G401.6 (cell line): ENCODE measurements at regions not wholly inside any gene's neighbourhood (a gene's known extent, or its start where the extent isn't known, plus 50 kb on each side); places are given as distances from the start of the nearest gene placed in this dataset.

ENCODE experiments used
- FAIRE-seq: peaks from 2 replicates; lab custom pipeline; 2012; peaks lifted over from hg19 to GRCh38; lab: Jason Lieb, UNC

- FAIRE-seq: no peak
These were observed 162.9 kb upstream of the PDZRN3 start for GRCh38 chr3:73787620-73788019.

DNA sequence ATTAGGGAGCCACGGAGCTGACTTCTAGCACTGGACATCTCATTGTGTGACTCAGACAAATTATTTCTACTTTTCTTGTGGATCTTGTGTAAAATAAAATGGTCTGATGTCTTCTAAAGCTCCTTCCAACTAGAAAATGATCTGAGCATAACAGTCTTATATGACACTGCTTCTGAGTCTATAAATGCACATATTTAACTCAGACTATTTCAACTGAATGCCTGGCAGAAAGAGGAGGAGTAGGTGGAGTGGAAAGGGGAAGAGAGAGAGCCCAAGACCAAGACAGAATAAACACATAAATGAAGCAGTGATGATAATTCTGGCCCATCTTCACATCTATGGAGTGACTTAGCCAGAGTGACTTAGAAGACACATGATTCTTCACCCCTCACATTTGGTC is 162.3 kb upstream of the PDZRN3 start:
- FAIRE-seq: no peak

DNA sequence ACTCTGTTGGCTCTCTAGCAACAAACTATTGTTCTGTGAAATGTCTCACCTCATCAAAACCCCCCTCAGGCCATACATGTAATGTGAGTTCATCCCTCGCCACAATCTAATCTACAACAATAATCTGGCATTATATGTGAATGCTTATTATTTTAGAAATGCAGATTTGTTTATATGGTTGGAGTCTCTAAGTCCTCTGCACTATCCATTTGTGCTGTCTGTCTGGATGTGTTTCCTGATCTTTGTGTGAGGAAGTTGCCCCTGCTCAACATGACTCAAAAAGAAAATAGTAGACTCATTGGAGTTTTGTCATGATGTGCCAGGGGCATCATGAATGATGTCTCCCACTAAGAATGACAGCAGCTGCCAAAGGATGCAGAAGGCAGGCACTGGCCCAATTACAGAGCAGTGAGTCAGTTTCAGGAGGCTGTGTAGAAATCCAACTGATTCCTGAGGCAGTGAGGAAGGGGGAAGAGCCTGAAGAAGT is 161.6 kb upstream of the PDZRN3 start:
- no peak for FAIRE-seq

- no peak for FAIRE-seq
These were observed 160.1 kb upstream of the PDZRN3 start for GRCh38 chr3:73784686-73785392.

DNA sequence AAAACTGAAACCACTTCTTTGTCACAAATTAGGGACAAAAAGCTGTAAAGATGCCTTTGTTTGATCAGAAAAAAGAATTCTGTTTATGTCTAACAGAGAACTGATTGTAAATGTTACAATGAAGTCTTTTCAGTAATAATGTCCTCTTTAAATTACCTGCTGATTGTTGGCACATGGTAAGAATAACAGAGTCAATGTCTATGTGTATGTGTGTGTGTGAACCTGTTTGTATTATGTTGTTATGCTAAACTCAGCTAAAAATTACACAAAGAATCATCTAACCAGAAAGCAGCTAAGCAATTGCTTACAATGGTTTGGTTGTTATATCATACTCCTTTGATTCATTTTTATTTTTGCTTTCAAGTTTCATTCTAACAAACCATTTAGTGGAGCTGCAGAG is 159.1 kb upstream of the PDZRN3 start:
- FAIRE-seq: no peak

- no peak for FAIRE-seq
These were observed 156.8 kb upstream of the PDZRN3 start for GRCh38 chr3:73781541-73781940.

- no peak for FAIRE-seq
These were observed 149.9 kb upstream of the PDZRN3 start for GRCh38 chr3:73774645-73775044.

- FAIRE-seq: no peak
These were observed 148.5 kb upstream of the PDZRN3 start for GRCh38 chr3:73773233-73773632.

DNA sequence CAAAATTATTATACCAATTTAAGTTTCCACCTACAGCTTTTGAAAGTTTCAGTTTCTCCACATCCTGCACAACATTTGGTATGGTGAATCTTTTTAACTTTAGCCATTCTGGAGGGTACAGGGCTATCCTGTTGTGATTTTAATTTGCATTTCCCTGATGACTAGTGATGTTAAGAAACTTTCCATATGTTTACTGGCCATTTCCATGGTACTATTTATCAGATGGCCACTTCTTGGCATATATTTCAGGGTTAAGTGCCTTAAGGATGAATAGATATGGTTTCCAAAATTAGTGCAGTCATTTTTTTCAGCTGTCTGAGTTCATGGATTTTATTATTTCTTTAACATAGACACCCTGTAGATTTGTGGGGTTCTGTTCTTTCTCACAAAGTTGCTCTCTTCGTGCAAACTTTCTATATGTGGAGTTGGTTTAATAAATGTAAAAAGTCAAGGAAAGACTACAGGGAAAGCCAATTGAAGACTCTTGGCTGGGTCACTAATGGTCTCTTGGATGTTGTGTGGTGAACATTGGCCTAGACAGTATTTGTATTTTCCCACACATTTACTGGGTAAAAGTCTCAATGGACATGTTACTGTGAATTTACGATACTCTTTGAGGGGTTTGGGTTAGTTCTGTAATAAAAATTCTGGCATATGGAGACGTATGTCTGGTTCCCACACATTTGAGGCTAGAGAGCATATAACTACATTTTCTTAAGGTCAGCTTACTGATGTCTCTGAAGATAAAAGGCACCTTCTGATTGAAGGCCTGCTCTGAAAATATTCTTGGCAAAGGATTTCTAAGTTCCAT is 147.5 kb upstream of the PDZRN3 start:
- no peak for FAIRE-seq

DNA sequence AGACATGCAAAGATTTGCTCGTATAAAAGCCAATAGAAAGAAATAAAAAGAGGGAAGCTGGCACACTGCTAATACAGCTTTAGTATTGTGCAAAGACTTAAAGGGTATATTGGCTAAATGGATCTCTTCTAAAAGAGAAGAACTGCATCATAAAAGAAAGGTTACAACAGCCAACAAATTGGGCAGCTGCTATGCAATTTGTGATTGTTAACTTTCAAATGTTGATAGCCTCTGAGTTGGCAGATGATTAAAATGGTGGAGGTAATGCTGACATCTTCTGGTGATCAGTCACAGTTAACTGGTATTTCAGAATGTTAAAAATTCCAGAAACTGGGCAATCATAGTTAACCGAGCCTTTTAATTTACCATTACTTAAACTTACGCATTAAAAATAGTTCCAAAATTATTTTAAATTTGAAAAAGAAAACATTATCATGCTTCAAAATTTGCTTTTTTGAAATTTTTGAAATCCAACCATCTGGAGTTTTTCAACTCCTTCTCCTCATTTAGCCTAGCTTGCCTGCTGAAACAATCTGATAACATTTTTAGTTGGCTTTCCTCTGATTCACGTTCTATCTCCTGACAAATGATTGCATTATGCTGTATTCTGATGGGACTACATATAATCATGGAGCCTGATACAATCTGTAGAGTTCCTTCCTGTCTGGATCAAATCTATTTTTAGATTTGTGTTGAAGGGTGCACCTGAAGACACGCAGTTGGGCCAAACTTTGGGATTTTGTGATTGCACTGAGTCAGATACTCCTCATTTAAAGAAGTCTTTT is 144.0 kb upstream of the PDZRN3 start:
- no peak for FAIRE-seq

- FAIRE-seq: no peak
These were observed 142.0 kb upstream of the PDZRN3 start for GRCh38 chr3:73766599-73767381.

DNA sequence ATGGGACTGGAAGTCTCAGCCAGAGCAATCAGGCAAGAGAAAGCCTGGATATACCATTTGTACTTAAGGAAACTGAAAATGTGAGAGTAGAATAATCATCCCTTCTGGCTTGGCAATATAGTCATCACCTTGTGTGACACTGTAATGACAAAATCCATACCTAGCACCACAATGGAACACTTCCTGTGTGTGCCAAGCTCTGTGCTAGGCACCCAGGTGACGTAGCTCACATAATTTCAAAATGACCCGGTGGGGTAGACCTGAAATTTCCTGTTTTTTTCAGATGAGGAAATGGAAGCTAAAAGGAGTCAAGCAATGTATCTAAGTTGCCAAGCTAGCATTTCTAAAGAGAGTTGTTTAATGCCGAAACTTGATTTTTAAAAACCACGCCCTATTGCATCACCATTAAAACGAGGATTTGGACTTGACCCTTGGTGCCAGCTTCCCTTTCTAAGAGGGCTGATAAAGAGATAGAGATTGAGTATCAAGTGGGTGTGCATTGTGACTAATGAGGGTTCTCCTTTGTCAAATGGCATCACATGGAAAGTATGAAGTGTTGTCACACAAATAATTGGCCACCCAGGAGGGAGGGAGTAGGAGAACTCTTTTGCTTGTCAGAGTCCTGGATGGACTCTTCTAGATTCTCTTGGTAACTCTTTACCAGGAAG is 141.3 kb upstream of the PDZRN3 start:
- no peak for FAIRE-seq

GRCh38 chr3:73762855-73763254 is 138.1 kb upstream of the PDZRN3 start:
- no peak for FAIRE-seq

GRCh38 chr3:73759297-73759711 is 134.6 kb upstream of the PDZRN3 start:
- no peak for FAIRE-seq

GRCh38 chr3:73757536-73757935 is 132.8 kb upstream of the PDZRN3 start:
- FAIRE-seq: no peak

- FAIRE-seq: no peak
These were observed 129.2 kb upstream of the PDZRN3 start for GRCh38 chr3:73753985-73754384.

DNA sequence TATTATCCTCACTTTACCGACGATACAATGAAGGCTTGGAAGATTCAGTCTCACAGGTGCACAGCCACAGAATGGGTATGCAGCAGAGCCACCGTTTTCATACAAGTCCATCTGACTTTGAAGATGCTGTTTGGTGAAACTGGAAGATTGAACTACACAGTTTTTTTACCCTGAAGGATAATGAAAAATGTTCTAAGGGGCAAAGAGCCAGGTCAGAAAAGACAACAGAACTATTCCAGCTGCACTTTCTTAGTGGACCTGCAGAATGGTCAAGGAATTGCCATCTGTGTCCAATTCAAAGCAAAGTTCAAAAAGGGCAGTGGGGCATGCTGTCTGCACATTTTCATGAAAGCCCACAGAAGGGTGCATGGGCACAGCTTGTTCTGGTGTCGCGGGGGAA is 127.6 kb upstream of the PDZRN3 start:
- FAIRE-seq: no peak

- FAIRE-seq: no peak
These were observed 121.9 kb upstream of the PDZRN3 start for GRCh38 chr3:73746623-73747022.

DNA sequence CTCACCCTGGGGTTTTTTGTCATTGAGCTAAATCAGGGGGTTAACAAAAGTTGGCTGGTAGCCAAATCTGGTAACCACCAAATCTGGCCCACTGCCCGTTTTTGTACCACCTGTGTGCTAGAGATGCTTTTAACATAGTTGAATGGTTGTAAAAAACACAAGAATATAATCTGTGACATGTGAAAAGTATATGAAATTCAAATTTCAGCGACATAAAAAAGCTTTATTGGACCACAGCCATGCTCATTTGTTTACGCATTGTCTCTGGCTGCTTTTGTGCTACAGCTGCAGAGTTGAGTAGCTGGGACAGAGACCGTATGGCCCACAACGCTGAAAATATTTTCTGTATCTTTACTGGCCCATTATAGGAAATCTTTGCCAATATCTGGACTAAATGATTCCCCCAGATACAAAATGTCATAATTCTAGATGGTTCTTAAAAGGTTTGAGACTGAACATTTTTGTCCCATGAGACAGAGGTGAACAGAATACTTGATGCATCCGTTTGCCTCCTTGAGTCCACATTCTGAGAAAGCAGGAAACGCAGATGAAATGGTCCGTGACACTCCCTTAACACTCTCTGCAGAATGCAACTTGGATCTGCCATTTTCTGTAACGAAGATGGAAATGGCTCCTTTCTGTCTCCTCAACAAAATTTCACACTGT is 120.9 kb upstream of the PDZRN3 start:
- no peak for FAIRE-seq

DNA sequence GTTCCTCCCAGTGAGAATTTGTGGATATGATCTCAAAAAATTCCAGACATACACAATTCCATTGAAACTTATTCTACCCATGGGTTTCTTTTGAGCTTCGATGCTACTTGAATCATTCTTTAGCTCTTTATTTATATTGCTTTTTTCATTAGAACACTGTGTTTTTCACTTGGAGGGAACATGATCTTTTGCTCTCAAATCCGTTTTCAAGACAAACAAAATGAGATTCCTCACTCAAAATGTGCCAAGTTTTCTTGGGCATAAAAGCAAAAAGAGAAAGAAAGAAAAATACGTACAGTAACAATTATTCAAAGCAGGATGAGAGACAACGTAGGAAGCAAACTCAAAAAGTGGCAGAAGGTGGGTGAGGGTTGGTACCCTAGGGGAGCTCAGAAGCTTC is 118.8 kb upstream of the PDZRN3 start:
- FAIRE-seq: no peak
